WTC11 (cell line): ENCODE measurements at regions not wholly inside any gene's neighbourhood (a gene's known extent, or its start where the extent isn't known, plus 50 kb on each side); places are given as distances from the start of the nearest gene placed in this dataset.

Experiments used
- ATAC-seq: fragments of 200-7000 bp; cut with Tn5 transposase; 2 replicates; pipeline ENCODE4 v1.10.0; 2021; ENCODE audit warnings: mild to moderate bottlenecking, moderate library complexity
- CTCF ChIA-PET: fragments of 300-600 bp; sonication (Branson Sonifier 250); formaldehyde crosslinking; loops from one replicate; lab custom pipeline; 2021; ENCODE audit warnings: antibody characterized with exemption; lab: Charles Lee
- POLR2A ChIA-PET: fragments of 350-600 bp; sonication (Branson Sonifier 250); formaldehyde crosslinking; loops from one replicate; lab custom pipeline; 2021; ENCODE audit warnings: antibody characterized with exemption; lab: Charles Lee
- DNase-seq: peaks from one replicate; pipeline ENCODE4 v3.0.0; 2021; ENCODE audit warnings: low spot score
- H3K27ac Mint-ChIP-seq: 2 replicates; pipeline ENCODE4 v1.8.0; 2021; ENCODE audit warnings: mixed read lengths
- H3K27me3 Mint-ChIP-seq: 2 replicates; pipeline ENCODE4 v1.8.0; 2021; ENCODE audit warnings: low read depth, mild to moderate bottlenecking, moderate library complexity, mixed read lengths
- H3K36me3 Mint-ChIP-seq: 2 replicates; pipeline ENCODE4 v1.8.0; 2021; ENCODE audit warnings: mixed read lengths
- H3K4me1 Mint-ChIP-seq: 2 replicates; pipeline ENCODE4 v1.8.0; 2022; ENCODE audit warnings: mixed read lengths
- H3K4me3 Mint-ChIP-seq: 2 replicates; pipeline ENCODE4 v1.8.0; 2021; ENCODE audit warnings: mild to moderate bottlenecking, moderate library complexity, mixed read lengths
- H3K9me3 Mint-ChIP-seq: 2 replicates; pipeline ENCODE4 v1.8.0; 2021; ENCODE audit warnings: mixed read lengths
- ATF2 ChIP-seq: sonication (generic); formaldehyde crosslinking; IDR thresholded peaks from 2 replicates; pipeline ENCODE4 v1.8.1; 2022; ENCODE audit warnings: low read depth, missing genetic modification reagents, borderline replicate concordance
- ERG ChIP-seq: fragments of 250-450 bp; sonication (Bioruptor Pico); IDR thresholded peaks from 2 replicates; pipeline ENCODE4 v1.8.0; 2021; ENCODE audit warnings: mild to moderate bottlenecking
- GRHL2 ChIP-seq: fragments of 250-450 bp; sonication (Bioruptor Pico); IDR thresholded peaks from 2 replicates; pipeline ENCODE4 v1.8.0; 2022; ENCODE audit warnings: mild to moderate bottlenecking, moderate library complexity; ENCODE audit not compliant: insufficient replicate concordance, severe bottlenecking
- IRF2 ChIP-seq: sonication (generic); formaldehyde crosslinking; IDR thresholded peaks from 2 replicates; pipeline ENCODE4 v1.8.0; 2022; ENCODE audit warnings: low read depth, missing genetic modification reagents, borderline replicate concordance
- JAZF1 ChIP-seq: fragments of 250-450 bp; sonication (Bioruptor Pico); IDR thresholded peaks from 2 replicates; pipeline ENCODE4 v1.9.0; 2021; ENCODE audit warnings: moderate library complexity, mild to moderate bottlenecking, inconsistent platforms
- MXD4 ChIP-seq: fragments of 250-450 bp; sonication (Bioruptor Pico); IDR thresholded peaks from 2 replicates; pipeline ENCODE4 v1.8.0; 2021; ENCODE audit warnings: mild to moderate bottlenecking, moderate library complexity, borderline replicate concordance
- NFE2L1 ChIP-seq: sonication (generic); formaldehyde crosslinking; IDR thresholded peaks from 2 replicates; pipeline ENCODE4 v1.8.1; 2023; ENCODE audit warnings: missing genetic modification reagents
- NR2C2 ChIP-seq: sonication (generic); formaldehyde crosslinking; IDR thresholded peaks from 2 replicates; pipeline ENCODE4 v1.8.0; 2022; ENCODE audit warnings: mild to moderate bottlenecking, missing genetic modification reagents
- PRDM15 ChIP-seq: sonication (generic); formaldehyde crosslinking; IDR thresholded peaks from 2 replicates; pipeline ENCODE4 v1.8.0; 2022; ENCODE audit warnings: missing genetic modification reagents
- SMAD3 ChIP-seq: sonication (generic); formaldehyde crosslinking; IDR thresholded peaks from 2 replicates; pipeline ENCODE4 v1.8.0; 2022; ENCODE audit warnings: missing genetic modification reagents, mild to moderate bottlenecking, borderline replicate concordance
- TCF7 ChIP-seq: sonication (generic); formaldehyde crosslinking; IDR thresholded peaks from 2 replicates; pipeline ENCODE4 v1.8.0; 2022; ENCODE audit warnings: mild to moderate bottlenecking, low read depth, missing genetic modification reagents, moderate library complexity
- TP53 ChIP-seq: sonication (generic); formaldehyde crosslinking; IDR thresholded peaks from 2 replicates; pipeline ENCODE4 v1.8.1; 2023; ENCODE audit warnings: mild to moderate bottlenecking, missing genetic modification reagents
- TF ChIP-seq, protein P1 (sequence below): fragments of 250-450 bp; sonication (Bioruptor Pico); IDR thresholded peaks from 2 replicates; pipeline ENCODE4 v1.9.0; 2021; ENCODE audit warnings: mild to moderate bottlenecking
- TF ChIP-seq, protein P2 (sequence below): sonication (generic); formaldehyde crosslinking; conservative IDR thresholded peaks from 2 replicates; pipeline ENCODE4 v1.8.1; 2023; ENCODE audit warnings: mild to moderate bottlenecking, low read depth, missing genetic modification reagents, moderate library complexity
- TF ChIP-seq, protein P3 (sequence below): fragments of 250-450 bp; sonication (Bioruptor Pico); IDR thresholded peaks from 2 replicates; pipeline ENCODE4 v1.9.0; 2021; ENCODE audit warnings: moderate library complexity, mild to moderate bottlenecking, inconsistent platforms, borderline replicate concordance
- TF ChIP-seq, protein P4 (sequence below): sonication (generic); formaldehyde crosslinking; conservative IDR thresholded peaks from 2 replicates; pipeline ENCODE4 v1.8.1; 2022; ENCODE audit warnings: mild to moderate bottlenecking, missing genetic modification reagents
- TF ChIP-seq, protein P5 (sequence below): sonication (generic); formaldehyde crosslinking; IDR thresholded peaks from 2 replicates; pipeline ENCODE4 v1.8.1; 2023; ENCODE audit warnings: mild to moderate bottlenecking, missing genetic modification reagents

DNA sequence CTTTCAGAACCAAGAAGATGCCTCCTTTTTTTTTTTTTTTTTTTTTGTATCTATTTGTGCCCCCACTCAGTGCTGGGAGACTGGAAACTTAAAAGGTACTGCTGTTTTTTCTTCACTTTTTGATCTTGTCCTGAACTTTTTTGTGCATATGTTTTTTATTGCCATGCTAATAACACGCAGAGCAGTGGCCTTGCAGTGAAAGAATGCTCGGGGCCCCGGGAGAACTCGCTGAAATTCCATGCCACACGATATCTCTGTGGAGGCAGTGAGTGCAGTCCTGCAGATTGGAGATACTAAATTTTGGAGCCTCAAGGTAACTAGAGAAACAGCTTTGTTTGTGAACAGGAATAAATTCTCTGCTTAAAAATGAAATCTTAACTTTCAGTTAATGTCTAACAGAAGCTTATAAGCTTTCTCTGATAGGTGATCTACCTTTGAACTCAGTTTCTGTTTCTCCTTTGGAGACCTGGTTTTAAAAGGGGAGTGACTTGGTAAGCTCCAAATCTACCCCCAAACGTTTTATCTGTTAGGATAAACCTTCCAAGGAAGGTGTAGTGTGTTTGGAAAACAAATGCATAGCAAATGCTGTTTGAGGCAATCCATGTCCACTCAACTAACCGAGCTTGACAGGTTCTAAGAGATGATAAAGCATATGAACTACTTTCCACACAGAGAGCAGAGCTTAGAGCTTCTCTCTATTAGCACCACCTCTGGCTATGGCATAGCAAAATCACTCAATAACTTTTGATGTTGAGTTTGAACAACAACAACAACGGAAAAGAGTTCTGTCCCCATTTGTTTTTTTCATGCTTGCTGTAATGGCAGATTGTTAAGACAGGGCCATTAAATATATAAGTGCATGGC is 113.7 kb upstream of the PLXNA2 start (continued):
- TF ChIP-seq, protein P1, sequence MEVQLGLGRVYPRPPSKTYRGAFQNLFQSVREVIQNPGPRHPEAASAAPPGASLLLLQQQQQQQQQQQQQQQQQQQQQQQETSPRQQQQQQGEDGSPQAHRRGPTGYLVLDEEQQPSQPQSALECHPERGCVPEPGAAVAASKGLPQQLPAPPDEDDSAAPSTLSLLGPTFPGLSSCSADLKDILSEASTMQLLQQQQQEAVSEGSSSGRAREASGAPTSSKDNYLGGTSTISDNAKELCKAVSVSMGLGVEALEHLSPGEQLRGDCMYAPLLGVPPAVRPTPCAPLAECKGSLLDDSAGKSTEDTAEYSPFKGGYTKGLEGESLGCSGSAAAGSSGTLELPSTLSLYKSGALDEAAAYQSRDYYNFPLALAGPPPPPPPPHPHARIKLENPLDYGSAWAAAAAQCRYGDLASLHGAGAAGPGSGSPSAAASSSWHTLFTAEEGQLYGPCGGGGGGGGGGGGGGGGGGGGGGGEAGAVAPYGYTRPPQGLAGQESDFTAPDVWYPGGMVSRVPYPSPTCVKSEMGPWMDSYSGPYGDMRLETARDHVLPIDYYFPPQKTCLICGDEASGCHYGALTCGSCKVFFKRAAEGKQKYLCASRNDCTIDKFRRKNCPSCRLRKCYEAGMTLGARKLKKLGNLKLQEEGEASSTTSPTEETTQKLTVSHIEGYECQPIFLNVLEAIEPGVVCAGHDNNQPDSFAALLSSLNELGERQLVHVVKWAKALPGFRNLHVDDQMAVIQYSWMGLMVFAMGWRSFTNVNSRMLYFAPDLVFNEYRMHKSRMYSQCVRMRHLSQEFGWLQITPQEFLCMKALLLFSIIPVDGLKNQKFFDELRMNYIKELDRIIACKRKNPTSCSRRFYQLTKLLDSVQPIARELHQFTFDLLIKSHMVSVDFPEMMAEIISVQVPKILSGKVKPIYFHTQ (CRISPR knock-in tag) = no peak
- no peak for TF ChIP-seq ERG (CRISPR knock-in tag)

DNA sequence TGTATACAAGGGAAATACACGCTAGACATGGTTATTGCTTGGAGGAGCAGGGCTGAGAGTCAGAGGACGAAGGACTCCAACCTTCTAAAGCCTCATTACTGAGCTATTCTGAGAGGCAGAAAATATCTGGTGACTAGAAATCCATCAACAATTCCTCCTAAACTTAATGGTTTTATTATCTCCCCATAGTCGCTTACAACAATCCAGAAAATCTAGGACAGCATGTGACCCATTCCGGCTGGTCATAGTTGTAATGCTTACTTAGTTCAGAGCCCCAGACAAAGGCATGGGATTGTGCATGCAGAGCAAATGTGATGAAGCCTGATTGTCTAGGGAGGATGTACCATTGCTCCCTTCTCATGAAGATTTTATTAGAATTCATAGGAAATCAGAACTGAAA is 114.5 kb upstream of the PLXNA2 start:
- peaks cover 15% of the 10 kb centered on the region for H3K4me1 Mint-ChIP-seq
- POLR2A ChIA-PET = no interaction called here
- H3K27me3 Mint-ChIP-seq = no peaks in the 10 kb centered on the region; the same call in 1 of the 2 replicates
- H3K9me3 Mint-ChIP-seq = peaks cover 3% of the 10 kb centered on the region
- no peak overlapping the region for H3K4me3 Mint-ChIP-seq
- no peak for DNase-seq
- H3K27ac Mint-ChIP-seq = no peak overlapping the region
- TF ChIP-seq MXD4 (CRISPR knock-in tag) (no peak), ATF2 (no peak), PRDM15 (CRISPR knock-in tag) (no peak)
- TF ChIP-seq, protein P2, sequence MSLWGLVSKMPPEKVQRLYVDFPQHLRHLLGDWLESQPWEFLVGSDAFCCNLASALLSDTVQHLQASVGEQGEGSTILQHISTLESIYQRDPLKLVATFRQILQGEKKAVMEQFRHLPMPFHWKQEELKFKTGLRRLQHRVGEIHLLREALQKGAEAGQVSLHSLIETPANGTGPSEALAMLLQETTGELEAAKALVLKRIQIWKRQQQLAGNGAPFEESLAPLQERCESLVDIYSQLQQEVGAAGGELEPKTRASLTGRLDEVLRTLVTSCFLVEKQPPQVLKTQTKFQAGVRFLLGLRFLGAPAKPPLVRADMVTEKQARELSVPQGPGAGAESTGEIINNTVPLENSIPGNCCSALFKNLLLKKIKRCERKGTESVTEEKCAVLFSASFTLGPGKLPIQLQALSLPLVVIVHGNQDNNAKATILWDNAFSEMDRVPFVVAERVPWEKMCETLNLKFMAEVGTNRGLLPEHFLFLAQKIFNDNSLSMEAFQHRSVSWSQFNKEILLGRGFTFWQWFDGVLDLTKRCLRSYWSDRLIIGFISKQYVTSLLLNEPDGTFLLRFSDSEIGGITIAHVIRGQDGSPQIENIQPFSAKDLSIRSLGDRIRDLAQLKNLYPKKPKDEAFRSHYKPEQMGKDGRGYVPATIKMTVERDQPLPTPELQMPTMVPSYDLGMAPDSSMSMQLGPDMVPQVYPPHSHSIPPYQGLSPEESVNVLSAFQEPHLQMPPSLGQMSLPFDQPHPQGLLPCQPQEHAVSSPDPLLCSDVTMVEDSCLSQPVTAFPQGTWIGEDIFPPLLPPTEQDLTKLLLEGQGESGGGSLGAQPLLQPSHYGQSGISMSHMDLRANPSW (CRISPR knock-in tag) = no peak
- H3K36me3 Mint-ChIP-seq = no peaks in the 10 kb centered on the region
- ATAC-seq = no peak
- CTCF ChIA-PET = no interaction called here

- H3K4me3 Mint-ChIP-seq = no peak overlapping the region
- TF ChIP-seq, protein P3, sequence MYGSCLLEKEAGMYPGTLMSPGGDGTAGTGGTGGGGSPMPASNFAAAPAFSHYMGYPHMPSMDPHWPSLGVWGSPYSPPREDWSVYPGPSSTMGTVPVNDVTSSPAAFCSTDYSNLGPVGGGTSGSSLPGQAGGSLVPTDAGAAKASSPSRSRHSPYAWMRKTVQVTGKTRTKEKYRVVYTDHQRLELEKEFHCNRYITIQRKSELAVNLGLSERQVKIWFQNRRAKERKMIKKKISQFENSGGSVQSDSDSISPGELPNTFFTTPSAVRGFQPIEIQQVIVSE (CRISPR knock-in tag) = no peak
- TF ChIP-seq SMAD3 (CRISPR knock-in tag) (no peak), NR2C2 (CRISPR knock-in tag) (no peak), IRF2 (no peak), NFE2L1 (no peak), TCF7 (CRISPR knock-in tag) (no peak), TP53 (CRISPR knock-in tag) (no peak), GRHL2 (CRISPR knock-in tag) (no peak), JAZF1 (CRISPR knock-in tag) (no peak)
- TF ChIP-seq, protein P4, sequence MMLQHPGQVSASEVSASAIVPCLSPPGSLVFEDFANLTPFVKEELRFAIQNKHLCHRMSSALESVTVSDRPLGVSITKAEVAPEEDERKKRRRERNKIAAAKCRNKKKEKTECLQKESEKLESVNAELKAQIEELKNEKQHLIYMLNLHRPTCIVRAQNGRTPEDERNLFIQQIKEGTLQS (CRISPR knock-in tag) = no peak
- TF ChIP-seq, protein P5, sequence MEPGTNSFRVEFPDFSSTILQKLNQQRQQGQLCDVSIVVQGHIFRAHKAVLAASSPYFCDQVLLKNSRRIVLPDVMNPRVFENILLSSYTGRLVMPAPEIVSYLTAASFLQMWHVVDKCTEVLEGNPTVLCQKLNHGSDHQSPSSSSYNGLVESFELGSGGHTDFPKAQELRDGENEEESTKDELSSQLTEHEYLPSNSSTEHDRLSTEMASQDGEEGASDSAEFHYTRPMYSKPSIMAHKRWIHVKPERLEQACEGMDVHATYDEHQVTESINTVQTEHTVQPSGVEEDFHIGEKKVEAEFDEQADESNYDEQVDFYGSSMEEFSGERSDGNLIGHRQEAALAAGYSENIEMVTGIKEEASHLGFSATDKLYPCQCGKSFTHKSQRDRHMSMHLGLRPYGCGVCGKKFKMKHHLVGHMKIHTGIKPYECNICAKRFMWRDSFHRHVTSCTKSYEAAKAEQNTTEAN (CRISPR knock-in tag) = no peak
Measured at GRCh38 chr1:208362011-208362410, 117.8 kb upstream of the PLXNA2 start.

More at GRCh38 chr1:208362011-208362410, 117.8 kb upstream of the PLXNA2 start:
- Mint-ChIP-seq H3K4me1 (no peaks in the 10 kb centered on the region), H3K9me3 (no peaks in the 10 kb centered on the region), H3K27me3 (no peaks in the 10 kb centered on the region), H3K36me3 (no peaks in the 10 kb centered on the region), H3K27ac (no peak overlapping the region)
- DNase-seq (no peak), ATAC-seq (no peak)
- ChIA-PET POLR2A (no interaction called here), CTCF (no interaction called here)
